ENCODE measurements at regions not wholly inside any gene's neighbourhood (a gene's known extent, or its start where the extent isn't known, plus 50 kb on each side); places are given as distances from the start of the nearest gene placed in this dataset.

DNA sequence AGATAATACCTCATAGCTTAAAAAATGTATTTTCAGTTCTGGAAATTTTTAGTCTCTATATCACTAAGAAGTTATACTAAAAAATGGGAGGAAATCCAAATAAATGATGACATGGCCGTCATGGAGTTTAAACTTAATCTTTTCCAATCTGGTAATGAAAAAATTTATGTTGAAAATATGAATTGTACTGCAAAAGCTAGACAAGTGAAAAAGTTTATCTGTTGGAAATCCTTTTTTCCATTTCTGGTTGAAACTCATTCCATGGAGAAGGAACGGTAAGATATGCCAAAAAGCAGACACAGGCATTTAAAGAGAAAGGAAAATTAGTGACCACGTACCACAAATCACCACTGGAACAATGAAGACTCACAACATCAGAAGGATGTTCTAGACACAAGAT lies 314.2 kb upstream of the PRICKLE1 start:
- H3K27ac ChIP-seq: no peak overlapping the region
- H3K9me3 ChIP-seq: no peaks in the 10 kb centered on the region
- no peaks in the 10 kb centered on the region for H3K36me3 ChIP-seq
- intact Hi-C loops (cut with DNase I): no loop called here
- 40 to 44% methylated on average over 3 of the region's 3 CpGs for WGBS, 2 donors
- no peaks in the 10 kb centered on the region for H3K27me3 ChIP-seq
- no peak overlapping the region for H3K4me3 ChIP-seq (replicated peaks in 1 of 3)
- DNase-seq: no peak
- TF ChIP-seq, protein P1, sequence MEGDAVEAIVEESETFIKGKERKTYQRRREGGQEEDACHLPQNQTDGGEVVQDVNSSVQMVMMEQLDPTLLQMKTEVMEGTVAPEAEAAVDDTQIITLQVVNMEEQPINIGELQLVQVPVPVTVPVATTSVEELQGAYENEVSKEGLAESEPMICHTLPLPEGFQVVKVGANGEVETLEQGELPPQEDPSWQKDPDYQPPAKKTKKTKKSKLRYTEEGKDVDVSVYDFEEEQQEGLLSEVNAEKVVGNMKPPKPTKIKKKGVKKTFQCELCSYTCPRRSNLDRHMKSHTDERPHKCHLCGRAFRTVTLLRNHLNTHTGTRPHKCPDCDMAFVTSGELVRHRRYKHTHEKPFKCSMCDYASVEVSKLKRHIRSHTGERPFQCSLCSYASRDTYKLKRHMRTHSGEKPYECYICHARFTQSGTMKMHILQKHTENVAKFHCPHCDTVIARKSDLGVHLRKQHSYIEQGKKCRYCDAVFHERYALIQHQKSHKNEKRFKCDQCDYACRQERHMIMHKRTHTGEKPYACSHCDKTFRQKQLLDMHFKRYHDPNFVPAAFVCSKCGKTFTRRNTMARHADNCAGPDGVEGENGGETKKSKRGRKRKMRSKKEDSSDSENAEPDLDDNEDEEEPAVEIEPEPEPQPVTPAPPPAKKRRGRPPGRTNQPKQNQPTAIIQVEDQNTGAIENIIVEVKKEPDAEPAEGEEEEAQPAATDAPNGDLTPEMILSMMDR (IDR thresholded peaks at IDR 0.05): no peak
- TF ChIP-seq POLR2A (IDR thresholded peaks at IDR 0.05): no peak
- H3K4me1 ChIP-seq: no peaks in the 10 kb centered on the region

- Histone ChIP-seq H3K9me3 (no peaks in the 10 kb centered on the region), H3K36me3 (no peaks in the 10 kb centered on the region), H3K27me3 (no peaks in the 10 kb centered on the region), H3K27ac (no peak overlapping the region), H3K4me3 (replicated peaks in 1 of 3) (no peak overlapping the region), H3K4me1 (no peaks in the 10 kb centered on the region)
- WGBS, 2 donors: 88 to 95% methylated on average over 2 of the region's 2 CpGs
- no peak for DNase-seq
- TF ChIP-seq, protein P1 (IDR thresholded peaks at IDR 0.05): no peak
- no peak for TF ChIP-seq POLR2A (IDR thresholded peaks at IDR 0.05)
- intact Hi-C loops (cut with DNase I): no loop called here
Observed at GRCh38 chr12:42902001-42902400, 312.5 kb upstream of the PRICKLE1 start.

GRCh38 chr12:42893803-42894202 lies 304.3 kb upstream of the PRICKLE1 start:
- no peak for TF ChIP-seq POLR2A (IDR thresholded peaks at IDR 0.05)
- TF ChIP-seq, protein P1 (IDR thresholded peaks at IDR 0.05): no peak
- Histone ChIP-seq H3K4me3 (replicated peaks in 1 of 3) (no peak overlapping the region), H3K36me3 (no peaks in the 10 kb centered on the region), H3K27me3 (no peaks in the 10 kb centered on the region), H3K27ac (no peak overlapping the region), H3K4me1 (no peaks in the 10 kb centered on the region), H3K9me3 (no peaks in the 10 kb centered on the region)
- intact Hi-C loops (cut with DNase I): no loop called here
- DNase-seq: no peak
- 71 to 75% methylated on average over 2 of the region's 2 CpGs for WGBS, 2 donors

GRCh38 chr12:42892702-42893551 lies 303.4 kb upstream of the PRICKLE1 start:
- H3K9me3 ChIP-seq: no peaks in the 10 kb centered on the region
- TF ChIP-seq POLR2A (IDR thresholded peaks at IDR 0.05): no peak
- H3K4me1 ChIP-seq: no peaks in the 10 kb centered on the region
- no peaks in the 10 kb centered on the region for H3K36me3 ChIP-seq
- H3K27me3 ChIP-seq: no peaks in the 10 kb centered on the region
- DNase-seq: no peak
- WGBS, 2 donors: 76 to 77% methylated on average over 4 of the region's 4 CpGs
- no peak overlapping the region for H3K27ac ChIP-seq
- H3K4me3 ChIP-seq (replicated peaks in 1 of 3): no peak overlapping the region
- intact Hi-C loops (cut with DNase I): no loop called here

- DNase-seq: no peak
- H3K4me1 ChIP-seq: no peaks in the 10 kb centered on the region
- 31 to 32% methylated on average over 1 of the region's 1 CpG for WGBS, 2 donors
- no peaks in the 10 kb centered on the region for H3K27me3 ChIP-seq
- no peaks in the 10 kb centered on the region for H3K9me3 ChIP-seq
- TF ChIP-seq, protein P1 (IDR thresholded peaks at IDR 0.05): no peak
- TF ChIP-seq POLR2A (IDR thresholded peaks at IDR 0.05): no peak
- intact Hi-C loops (cut with DNase I): no loop called here
- no peak overlapping the region for H3K4me3 ChIP-seq (replicated peaks in 1 of 3)
- no peak overlapping the region for H3K27ac ChIP-seq
- H3K36me3 ChIP-seq: no peaks in the 10 kb centered on the region
Observed at GRCh38 chr12:42887657-42888056, 298.1 kb upstream of the PRICKLE1 start.
